ENCODE measurements at regions not wholly inside any gene's neighbourhood (a gene's known extent, or its start where the extent isn't known, plus 50 kb on each side); places are given as distances from the start of the nearest gene placed in this dataset.
"Not testable (repeated sequence)": the region's sequence is repeated elsewhere in the genome, so short reads cannot be mapped to it uniquely, and the experiment has no call there.

DNA sequence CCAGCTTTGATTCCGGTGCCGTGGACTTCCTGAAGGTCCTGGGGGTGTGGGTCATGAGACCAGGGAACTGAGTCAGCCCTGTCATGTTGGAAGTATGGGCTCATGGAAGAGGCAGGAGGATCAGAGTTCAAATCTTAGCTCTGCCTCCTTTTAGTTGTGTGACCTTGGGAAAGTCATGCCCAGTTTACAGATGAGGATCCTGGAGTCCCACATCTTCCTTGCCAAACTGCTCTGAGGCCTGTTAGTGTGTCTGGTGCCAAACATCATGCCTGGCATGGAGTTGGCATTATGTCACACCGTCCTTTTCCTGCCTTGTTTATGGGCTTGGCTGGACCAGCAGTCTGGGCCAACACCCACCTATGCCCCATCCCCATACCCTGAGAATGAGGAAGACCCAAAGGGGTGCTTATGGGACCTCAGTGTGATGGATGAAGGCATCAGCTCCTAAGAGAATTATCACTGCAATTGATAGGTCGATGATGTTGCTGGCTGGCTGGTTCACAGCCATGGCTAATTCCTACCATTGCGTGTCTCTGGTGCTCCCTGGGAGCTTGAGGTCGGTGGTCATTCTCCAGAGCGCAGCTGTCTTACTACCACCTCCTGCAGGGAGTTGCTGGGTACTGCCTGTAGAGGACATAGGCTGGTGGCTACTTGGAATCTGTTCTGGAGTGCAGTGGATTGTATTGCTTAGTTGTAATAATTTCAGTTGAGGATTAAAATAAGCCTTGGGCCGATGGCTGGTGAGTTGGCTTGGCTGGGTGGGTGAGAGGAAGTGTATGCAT lies 140.5 kb upstream of the PITX1 start:
- Histone ChIP-seq H3K27ac (ENCODE audit: low read depth, low read length, severe bottlenecking) (no peak overlapping the region), H3K9me3 (ENCODE audit: control insufficient read depth, low read length) (no peaks in the 10 kb centered on the region), H3K4me3 (ENCODE audit: extremely low read depth, insufficient read depth, low read length, poor library complexity, severe bottlenecking) (no peak overlapping the region), H3K36me3 (ENCODE audit: control insufficient read depth, insufficient read depth, low read length) (no peaks in the 10 kb centered on the region), H3K4me1 (ENCODE audit: control insufficient read depth, insufficient read depth, low read length, poor library complexity, severe bottlenecking) (peaks cover 5% of the 10 kb centered on the region)
- 50 to 67% methylated on average over 5 to 7 of the region's 8 CpGs for WGBS, 2 experiments (ENCODE audit: insufficient coverage in 2 of 2)

- 91 to 92% methylated on average over 3 to 4 of the region's 6 CpGs for WGBS, 2 experiments (ENCODE audit: insufficient coverage in 2 of 2)
- Histone ChIP-seq H3K4me3 (ENCODE audit: extremely low read depth, insufficient read depth, low read length, poor library complexity, severe bottlenecking) (no peak overlapping the region), H3K9me3 (ENCODE audit: control insufficient read depth, low read length) (no peaks in the 10 kb centered on the region), H3K27ac (ENCODE audit: low read depth, low read length, severe bottlenecking) (no peak overlapping the region), H3K36me3 (ENCODE audit: control insufficient read depth, insufficient read depth, low read length) (no peaks in the 10 kb centered on the region), H3K4me1 (ENCODE audit: control insufficient read depth, insufficient read depth, low read length, poor library complexity, severe bottlenecking) (no peaks in the 10 kb centered on the region)
Measured at GRCh38 chr5:135173662-135174290, 139.7 kb upstream of the PITX1 start.

DNA sequence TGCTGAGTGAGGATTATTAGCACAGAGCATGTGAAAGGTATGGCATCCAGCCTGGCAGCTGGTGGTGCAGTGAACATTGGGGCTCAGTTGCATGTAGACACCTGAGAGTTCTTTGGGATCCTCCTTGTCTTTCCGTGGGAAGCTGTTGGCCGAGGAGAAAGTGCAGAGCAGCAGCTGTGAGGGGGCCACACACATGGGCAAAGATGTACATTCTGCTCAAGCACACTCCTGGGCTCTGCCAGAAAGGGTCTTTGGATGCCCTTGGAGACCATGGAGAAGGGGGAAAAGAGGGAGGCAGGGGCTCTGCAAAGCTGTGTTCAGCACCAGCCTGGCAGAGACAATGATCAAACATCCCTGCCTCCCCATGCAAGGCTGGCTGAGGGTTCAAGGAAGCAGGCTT lies 138.7 kb upstream of the PITX1 start:
- Histone ChIP-seq H3K4me1 (ENCODE audit: control insufficient read depth, insufficient read depth, low read length, poor library complexity, severe bottlenecking) (no peaks in the 10 kb centered on the region), H3K4me3 (ENCODE audit: extremely low read depth, insufficient read depth, low read length, poor library complexity, severe bottlenecking) (no peak overlapping the region), H3K36me3 (ENCODE audit: control insufficient read depth, insufficient read depth, low read length) (no peaks in the 10 kb centered on the region), H3K27ac (ENCODE audit: low read depth, low read length, severe bottlenecking) (no peak overlapping the region), H3K9me3 (ENCODE audit: control insufficient read depth, low read length) (no peaks in the 10 kb centered on the region)
- WGBS, 2 experiments (ENCODE audit: insufficient coverage in 2 of 2), result 66 to 82% methylated on average over 2 of the region's 2 CpGs

GRCh38 chr5:135171336-135171735 lies 137.3 kb upstream of the PITX1 start:
- no peaks in the 10 kb centered on the region for H3K36me3 ChIP-seq (ENCODE audit: control insufficient read depth, insufficient read depth, low read length)
- H3K4me1 ChIP-seq (ENCODE audit: control insufficient read depth, insufficient read depth, low read length, poor library complexity, severe bottlenecking), result no peaks in the 10 kb centered on the region
- no CpG with 5 or more reads among the region's 1 CpG for WGBS, 2 experiments (ENCODE audit: insufficient coverage in 2 of 2)
- H3K27ac ChIP-seq (ENCODE audit: low read depth, low read length, severe bottlenecking), result no peak overlapping the region
- no peaks in the 10 kb centered on the region for H3K9me3 ChIP-seq (ENCODE audit: control insufficient read depth, low read length)
- H3K4me3 ChIP-seq (ENCODE audit: extremely low read depth, insufficient read depth, low read length, poor library complexity, severe bottlenecking), result no peak overlapping the region

GRCh38 chr5:135170500-135170899 lies 136.5 kb upstream of the PITX1 start:
- H3K4me3 ChIP-seq (ENCODE audit: extremely low read depth, insufficient read depth, low read length, poor library complexity, severe bottlenecking), result no peak overlapping the region
- no CpG with 5 or more reads among the region's 2 CpGs for WGBS, 2 experiments (ENCODE audit: insufficient coverage in 2 of 2)
- no peaks in the 10 kb centered on the region for H3K36me3 ChIP-seq (ENCODE audit: control insufficient read depth, insufficient read depth, low read length)
- no peaks in the 10 kb centered on the region for H3K4me1 ChIP-seq (ENCODE audit: control insufficient read depth, insufficient read depth, low read length, poor library complexity, severe bottlenecking)
- no peak overlapping the region for H3K27ac ChIP-seq (ENCODE audit: low read depth, low read length, severe bottlenecking)
- no peaks in the 10 kb centered on the region for H3K9me3 ChIP-seq (ENCODE audit: control insufficient read depth, low read length)

DNA sequence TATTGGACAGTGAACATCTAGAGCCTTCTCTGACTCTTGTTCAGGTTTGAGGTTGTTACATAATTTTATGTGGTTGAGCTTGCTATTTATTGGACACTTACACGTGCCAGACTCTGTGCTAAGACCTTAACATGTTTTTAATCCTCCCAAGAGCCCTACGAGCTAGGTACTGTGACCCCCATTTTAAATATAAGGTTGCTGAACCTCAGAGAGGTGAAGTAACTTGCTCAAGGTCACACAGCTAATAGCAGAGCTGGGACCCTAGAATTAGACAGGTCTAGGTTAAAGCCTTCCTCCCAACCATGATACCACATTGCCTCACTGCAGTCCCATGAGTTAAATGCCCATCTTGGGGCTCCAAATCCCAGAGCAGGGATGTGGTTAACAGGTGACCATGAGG lies 135.7 kb upstream of the PITX1 start:
- WGBS, 2 experiments (ENCODE audit: insufficient coverage in 2 of 2), result 38 to 100% methylated on average over 1 to 2 of the region's 2 CpGs
- Histone ChIP-seq H3K9me3 (ENCODE audit: control insufficient read depth, low read length) (no peaks in the 10 kb centered on the region), H3K36me3 (ENCODE audit: control insufficient read depth, insufficient read depth, low read length) (no peaks in the 10 kb centered on the region), H3K4me3 (ENCODE audit: extremely low read depth, insufficient read depth, low read length, poor library complexity, severe bottlenecking) (no peak overlapping the region), H3K4me1 (ENCODE audit: control insufficient read depth, insufficient read depth, low read length, poor library complexity, severe bottlenecking) (no peaks in the 10 kb centered on the region), H3K27ac (ENCODE audit: low read depth, low read length, severe bottlenecking) (no peak overlapping the region)

GRCh38 chr5:135167634-135168033 lies 133.6 kb upstream of the PITX1 start:
- H3K4me3 ChIP-seq (ENCODE audit: extremely low read depth, insufficient read depth, low read length, poor library complexity, severe bottlenecking), result no peak overlapping the region
- no peaks in the 10 kb centered on the region for H3K36me3 ChIP-seq (ENCODE audit: control insufficient read depth, insufficient read depth, low read length)
- no peaks in the 10 kb centered on the region for H3K4me1 ChIP-seq (ENCODE audit: control insufficient read depth, insufficient read depth, low read length, poor library complexity, severe bottlenecking)
- no peak overlapping the region for H3K27ac ChIP-seq (ENCODE audit: low read depth, low read length, severe bottlenecking)
- WGBS, 2 experiments (ENCODE audit: insufficient coverage in 2 of 2), result 78 to 84% methylated on average over 2 to 3 of the region's 4 CpGs
- H3K9me3 ChIP-seq (ENCODE audit: control insufficient read depth, low read length), result no peaks in the 10 kb centered on the region

- not testable (repeated sequence) for H3K27ac ChIP-seq (ENCODE audit: low read depth, low read length, severe bottlenecking); H3K9me3 ChIP-seq (ENCODE audit: control insufficient read depth, low read length); H3K36me3 ChIP-seq (ENCODE audit: control insufficient read depth, insufficient read depth, low read length); H3K4me3 ChIP-seq (ENCODE audit: extremely low read depth, insufficient read depth, low read length, poor library complexity, severe bottlenecking); H3K4me1 ChIP-seq (ENCODE audit: control insufficient read depth, insufficient read depth, low read length, poor library complexity, severe bottlenecking)
- 92 to 100% methylated on average over 1 to 2 of the region's 4 CpGs for WGBS, 2 experiments (ENCODE audit: insufficient coverage in 2 of 2)
Measured at GRCh38 chr5:135164873-135165614, 131.0 kb upstream of the PITX1 start.

DNA sequence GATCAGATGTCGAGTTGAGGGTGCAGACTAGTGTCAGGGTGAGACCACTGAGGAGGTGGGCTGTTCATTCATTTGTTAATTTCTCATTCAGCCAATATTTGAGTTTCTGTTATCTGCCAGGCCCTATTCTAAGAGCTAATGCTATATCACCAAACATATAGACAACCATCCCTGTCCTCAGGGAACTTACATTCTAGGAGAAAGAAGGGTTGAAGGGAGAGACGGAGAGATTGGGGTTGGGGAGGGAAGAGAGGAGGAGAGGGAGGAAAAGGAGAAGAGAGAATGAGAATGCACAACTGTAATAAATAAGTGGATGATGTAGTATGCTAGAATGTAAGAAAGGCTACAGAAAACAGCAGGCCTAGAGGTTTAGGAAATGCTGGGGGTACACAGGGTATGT lies 129.9 kb upstream of the PITX1 start:
- WGBS, 2 experiments (ENCODE audit: insufficient coverage in 2 of 2), result 100% methylated on average over 1 of the region's 2 CpGs

GRCh38 chr5:135163391-135163790 lies 129.4 kb upstream of the PITX1 start:
- Histone ChIP-seq H3K4me3 (ENCODE audit: extremely low read depth, insufficient read depth, low read length, poor library complexity, severe bottlenecking) (no peak overlapping the region), H3K9me3 (ENCODE audit: control insufficient read depth, low read length) (peaks cover 17% of the 10 kb centered on the region), H3K27ac (ENCODE audit: low read depth, low read length, severe bottlenecking) (no peak overlapping the region), H3K4me1 (ENCODE audit: control insufficient read depth, insufficient read depth, low read length, poor library complexity, severe bottlenecking) (peaks cover 9% of the 10 kb centered on the region), H3K36me3 (ENCODE audit: control insufficient read depth, insufficient read depth, low read length) (no peaks in the 10 kb centered on the region)
- WGBS, 2 experiments (ENCODE audit: insufficient coverage in 2 of 2), result 90 to 97% methylated on average over 5 of the region's 5 CpGs

More for the DNA sequence above, 129.9 kb upstream of the PITX1 start:
- Histone ChIP-seq H3K4me1 (ENCODE audit: control insufficient read depth, insufficient read depth, low read length, poor library complexity, severe bottlenecking) (peaks cover 9% of the 10 kb centered on the region), H3K36me3 (ENCODE audit: control insufficient read depth, insufficient read depth, low read length) (no peaks in the 10 kb centered on the region), H3K27ac (ENCODE audit: low read depth, low read length, severe bottlenecking) (no peak overlapping the region), H3K4me3 (ENCODE audit: extremely low read depth, insufficient read depth, low read length, poor library complexity, severe bottlenecking) (no peak overlapping the region), H3K9me3 (ENCODE audit: control insufficient read depth, low read length) (peaks cover 12% of the 10 kb centered on the region)
